Activated T-cell treated with anti-CD3 and anti-CD28 coated beads, Interleukin-2, amount 50 U/mL, for 4 hours (primary cell): ENCODE measurements at regions not wholly inside any gene's neighbourhood (a gene's known extent, or its start where the extent isn't known, plus 50 kb on each side); places are given as distances from the start of the nearest gene placed in this dataset.

ENCODE experiments used
- ATAC-seq, 2 donors: fragments of 200-7000 bp; cut with Tn5 transposase; one replicate each; pipeline ENCODE4 v1.10.0; 2021
- DNase-seq: peaks from one replicate; pipeline ENCODE4 v3.0.0-alpha.2; 2020
- H3K27me3 Mint-ChIP-seq: one replicate; pipeline ENCODE4 v1.8.0; 2021; ENCODE audit warnings: low read depth, mixed read lengths
- H3K36me3 Mint-ChIP-seq: one replicate; pipeline ENCODE4 v1.8.0; 2022; ENCODE audit warnings: mixed read lengths; ENCODE audit not compliant: insufficient read depth
- H3K4me1 Mint-ChIP-seq: one replicate; pipeline ENCODE4 v1.8.0; 2021; ENCODE audit warnings: low read depth, mixed read lengths
- H3K4me3 Mint-ChIP-seq: one replicate; pipeline ENCODE4 v1.8.0; 2021; ENCODE audit warnings: mild to moderate bottlenecking, moderate library complexity, mixed read lengths
- H3K9me3 Mint-ChIP-seq: one replicate; pipeline ENCODE4 v1.8.0; 2021; ENCODE audit warnings: mixed read lengths

DNA sequence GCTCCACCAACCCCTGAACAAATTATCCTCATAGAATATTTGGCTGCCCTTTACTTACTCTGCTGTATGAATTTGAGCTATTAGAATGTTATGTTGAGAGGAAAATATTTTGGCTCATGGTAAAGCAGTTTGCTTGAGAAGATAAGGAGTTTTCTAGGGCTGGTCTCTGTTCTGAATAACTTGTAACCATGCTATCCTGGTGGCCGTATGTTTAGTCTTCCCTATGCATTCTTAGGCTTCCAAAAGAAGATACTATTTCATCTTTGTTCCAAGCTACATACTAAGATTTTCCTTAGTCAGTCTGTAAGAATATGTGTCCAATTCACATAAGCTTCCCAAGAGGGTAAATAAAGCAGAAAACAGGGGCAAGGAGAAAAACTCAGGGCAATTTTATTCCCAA, 1105.1 kb upstream of the PIK3C3 start:
- ATAC-seq: no peak

DNA sequence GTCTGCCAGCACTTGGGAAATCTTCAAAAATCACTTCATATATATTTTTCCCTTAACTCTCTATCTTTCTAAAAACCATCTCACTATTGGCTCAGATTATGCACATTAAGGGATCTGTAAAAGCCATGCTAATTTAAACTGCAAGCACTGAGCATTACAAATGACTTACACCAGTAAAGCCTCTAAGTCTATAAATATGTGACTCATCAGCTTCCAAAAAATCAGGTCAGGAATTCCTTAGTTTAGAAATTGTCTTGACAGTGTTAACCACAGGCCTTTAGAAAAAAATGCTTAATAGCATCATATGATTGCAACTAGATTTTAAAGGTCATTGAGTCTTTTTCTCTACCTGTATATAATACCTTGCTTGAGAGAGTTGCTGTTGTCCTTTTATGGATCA, 1113.6 kb upstream of the PIK3C3 start:
- Mint-ChIP-seq H3K4me1 (no peaks in the 10 kb centered on the region), H3K36me3 (no peaks in the 10 kb centered on the region), H3K4me3 (no peak overlapping the region), H3K9me3 (peaks cover 22% of the 10 kb centered on the region), H3K27me3 (no peaks in the 10 kb centered on the region)
- ATAC-seq: no peak
- no peak for DNase-seq

More for the DNA sequence above, 1105.1 kb upstream of the PIK3C3 start:
- Mint-ChIP-seq H3K27me3 (no peaks in the 10 kb centered on the region), H3K4me3 (no peak overlapping the region), H3K9me3 (peaks cover 20% of the 10 kb centered on the region), H3K36me3 (no peaks in the 10 kb centered on the region), H3K4me1 (no peaks in the 10 kb centered on the region)
- no peak for DNase-seq

DNA sequence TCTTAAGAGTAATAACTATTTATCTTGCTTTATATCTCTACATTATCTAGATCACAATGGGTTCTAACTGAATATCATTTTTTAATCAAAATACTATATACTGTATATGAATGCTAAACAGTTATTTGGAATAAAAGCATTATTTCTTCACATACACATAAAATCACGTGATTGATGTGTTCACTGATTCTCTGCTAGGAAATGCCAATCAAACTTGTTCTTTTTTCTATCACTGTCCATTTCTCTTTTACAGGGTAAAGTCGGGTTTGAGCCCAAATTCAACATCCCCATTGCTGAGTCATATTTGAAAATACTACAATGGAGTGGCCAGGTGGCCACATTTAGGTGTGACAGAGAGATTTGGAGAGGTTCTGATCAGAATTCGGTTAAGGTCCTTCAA, 1114.0 kb upstream of the PIK3C3 start:
- H3K9me3 Mint-ChIP-seq: peaks cover 22% of the 10 kb centered on the region
- DNase-seq (no peak), ATAC-seq (no peak)
- no peaks in the 10 kb centered on the region for H3K4me1 Mint-ChIP-seq
- H3K4me3 Mint-ChIP-seq: no peak overlapping the region
- H3K27me3 Mint-ChIP-seq: no peaks in the 10 kb centered on the region
- H3K36me3 Mint-ChIP-seq: no peaks in the 10 kb centered on the region

DNA sequence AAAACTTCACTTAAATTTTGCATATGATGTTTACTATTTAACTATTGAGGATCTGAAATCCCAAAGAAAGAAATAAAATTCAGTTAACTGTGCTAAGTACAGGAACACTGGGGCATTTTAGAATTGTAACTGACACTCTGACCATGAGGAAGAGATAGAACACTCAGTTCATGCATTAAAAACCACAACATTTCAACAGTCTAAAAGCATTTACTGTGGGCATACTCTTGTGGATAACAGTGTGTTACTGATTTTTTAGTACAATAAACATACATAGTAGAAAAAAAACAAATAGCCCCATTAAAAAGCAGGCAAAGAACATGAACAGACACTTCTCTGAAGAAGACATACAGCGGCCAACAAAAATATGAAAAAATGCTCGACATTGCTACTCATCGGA, 1122.7 kb upstream of the PIK3C3 start:
- Mint-ChIP-seq H3K27me3 (no peaks in the 10 kb centered on the region), H3K9me3 (peaks cover 16% of the 10 kb centered on the region), H3K36me3 (no peaks in the 10 kb centered on the region), H3K4me1 (no peaks in the 10 kb centered on the region), H3K4me3 (no peak overlapping the region)
- ATAC-seq (no peak), DNase-seq (no peak)

DNA sequence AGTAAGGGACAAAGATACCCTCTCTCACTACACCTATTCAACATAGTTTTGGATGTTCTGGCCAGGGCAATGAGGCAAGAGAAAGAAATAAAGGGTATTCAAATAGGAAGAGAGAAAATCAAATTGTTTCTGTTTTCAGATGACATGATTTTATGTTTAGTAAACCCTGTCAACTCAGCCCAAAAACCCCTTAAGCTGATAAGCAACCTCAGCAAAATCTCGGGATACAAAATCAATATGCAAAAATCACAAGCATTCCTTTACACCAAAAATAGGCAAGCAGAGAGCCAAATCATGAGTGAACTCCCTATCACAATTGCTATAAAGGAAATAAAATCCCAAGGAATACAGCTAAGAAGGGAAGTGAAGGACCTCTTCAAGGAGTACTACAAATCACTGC, 1130.7 kb upstream of the PIK3C3 start:
- Mint-ChIP-seq H3K9me3 (peaks cover 10% of the 10 kb centered on the region), H3K27me3 (no peaks in the 10 kb centered on the region), H3K4me3 (no peak overlapping the region), H3K4me1 (no peaks in the 10 kb centered on the region), H3K36me3 (no peaks in the 10 kb centered on the region)
- no peak for DNase-seq
- ATAC-seq: no peak

DNA sequence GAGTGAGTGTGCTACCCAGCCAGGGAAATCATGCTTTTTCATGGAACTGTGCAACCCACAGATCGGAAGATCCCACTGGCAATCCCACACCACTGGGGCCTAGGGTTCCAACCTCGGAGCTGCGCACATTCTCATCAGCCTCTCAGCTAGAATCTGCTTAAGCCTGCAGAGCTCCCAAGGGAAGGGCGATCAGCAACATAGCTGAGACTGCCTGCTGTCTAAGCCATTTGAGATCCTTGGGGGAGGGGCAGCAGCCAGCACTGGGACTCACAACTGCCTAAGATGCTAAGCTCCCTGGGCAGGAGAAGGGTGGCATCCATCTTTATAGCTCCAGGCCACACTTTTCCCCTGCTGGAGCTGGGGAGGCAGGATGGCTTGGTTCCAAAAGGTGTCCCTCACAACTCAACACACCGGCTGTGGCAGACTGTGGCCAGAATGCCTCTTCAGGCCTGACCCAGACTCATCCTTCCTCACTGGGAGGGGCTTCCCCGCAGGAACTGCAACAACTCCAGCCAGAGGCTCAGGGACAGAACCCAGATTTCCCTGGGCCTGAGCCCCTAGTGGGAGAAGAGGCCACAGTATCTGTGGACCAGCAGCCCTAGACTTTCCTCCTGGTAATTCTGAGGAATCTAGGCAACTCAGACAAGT, 1133.3 kb upstream of the PIK3C3 start:
- Mint-ChIP-seq H3K4me3 (no peak overlapping the region), H3K9me3 (peaks cover 12% of the 10 kb centered on the region), H3K36me3 (no peaks in the 10 kb centered on the region), H3K4me1 (no peaks in the 10 kb centered on the region), H3K27me3 (no peaks in the 10 kb centered on the region)
- no peak for DNase-seq
- no peak for ATAC-seq

DNA sequence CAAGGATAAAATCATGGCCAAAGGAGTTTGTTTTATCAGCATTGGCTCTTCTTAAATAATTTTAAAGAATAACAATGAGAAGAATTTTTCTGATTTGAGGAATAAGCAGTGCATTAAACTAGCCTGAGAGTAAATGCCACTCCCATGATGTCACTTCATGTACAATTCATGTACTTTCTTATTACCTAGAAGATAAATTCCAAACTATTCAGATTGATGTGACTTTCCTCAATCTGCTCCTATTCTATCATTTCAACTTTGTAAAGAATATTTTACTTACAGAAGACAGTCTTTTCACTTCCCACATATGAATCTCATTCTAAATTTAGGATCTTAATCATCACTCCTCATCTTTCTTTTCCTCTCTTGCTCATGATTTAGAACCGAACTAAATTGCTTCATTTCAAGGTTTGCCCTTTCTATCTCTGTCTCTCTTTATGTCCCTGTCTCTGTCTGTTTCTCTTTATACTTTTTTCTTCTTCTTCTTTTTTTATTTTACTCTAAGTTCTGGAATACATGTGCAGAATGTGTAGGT, 1142.0 kb upstream of the PIK3C3 start:
- Mint-ChIP-seq H3K4me3 (no peak overlapping the region), H3K36me3 (no peaks in the 10 kb centered on the region), H3K4me1 (no peaks in the 10 kb centered on the region), H3K27me3 (no peaks in the 10 kb centered on the region), H3K9me3 (peaks cover 6% of the 10 kb centered on the region)
- DNase-seq (no peak), ATAC-seq (no peak)

DNA sequence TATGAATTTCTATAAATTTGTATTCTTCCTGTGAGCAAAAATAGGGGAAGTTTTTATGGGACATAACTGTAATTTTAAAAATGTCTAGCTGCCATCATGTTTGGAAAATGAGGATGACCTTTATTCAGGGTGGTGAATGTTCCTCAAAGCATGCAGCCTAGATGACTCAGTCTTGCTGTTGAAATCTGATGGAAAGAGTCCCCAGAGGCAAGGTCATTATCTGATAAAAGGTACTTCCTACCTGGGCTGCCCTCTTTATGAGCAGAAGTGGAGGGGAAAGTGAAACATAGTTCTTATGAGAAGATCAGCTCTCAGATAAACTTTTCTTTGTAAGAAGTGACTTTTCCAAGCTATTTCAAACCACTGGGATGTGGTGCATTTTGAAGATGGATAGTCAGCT, 1144.7 kb upstream of the PIK3C3 start:
- Mint-ChIP-seq H3K27me3 (no peaks in the 10 kb centered on the region), H3K36me3 (no peaks in the 10 kb centered on the region), H3K4me1 (no peaks in the 10 kb centered on the region), H3K4me3 (no peak overlapping the region), H3K9me3 (peaks cover 6% of the 10 kb centered on the region)
- no peak for DNase-seq
- no peak for ATAC-seq

DNA sequence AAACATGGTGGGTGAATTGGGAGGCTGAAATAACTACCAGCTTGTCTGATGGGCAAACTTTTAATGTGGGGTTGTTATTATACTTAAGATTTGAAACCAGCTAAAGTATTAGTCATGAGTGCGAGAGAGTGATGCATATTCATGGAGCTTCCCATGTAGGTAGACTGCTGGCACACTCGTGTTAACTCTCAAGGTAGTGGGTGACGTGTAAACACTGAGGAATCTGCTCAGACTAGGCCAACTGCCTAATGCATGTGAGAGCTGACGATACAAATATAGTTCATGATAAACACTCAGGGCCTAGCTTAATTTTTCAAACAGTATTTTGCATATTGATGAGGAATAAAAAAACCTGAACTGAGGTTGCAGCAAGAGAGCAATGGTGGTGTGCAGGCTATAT, 1165.7 kb upstream of the PIK3C3 start:
- Mint-ChIP-seq H3K9me3 (peaks cover 8% of the 10 kb centered on the region), H3K36me3 (no peaks in the 10 kb centered on the region), H3K4me1 (no peaks in the 10 kb centered on the region), H3K27me3 (no peaks in the 10 kb centered on the region), H3K4me3 (no peak overlapping the region)
- DNase-seq (no peak), ATAC-seq (no peak)

DNA sequence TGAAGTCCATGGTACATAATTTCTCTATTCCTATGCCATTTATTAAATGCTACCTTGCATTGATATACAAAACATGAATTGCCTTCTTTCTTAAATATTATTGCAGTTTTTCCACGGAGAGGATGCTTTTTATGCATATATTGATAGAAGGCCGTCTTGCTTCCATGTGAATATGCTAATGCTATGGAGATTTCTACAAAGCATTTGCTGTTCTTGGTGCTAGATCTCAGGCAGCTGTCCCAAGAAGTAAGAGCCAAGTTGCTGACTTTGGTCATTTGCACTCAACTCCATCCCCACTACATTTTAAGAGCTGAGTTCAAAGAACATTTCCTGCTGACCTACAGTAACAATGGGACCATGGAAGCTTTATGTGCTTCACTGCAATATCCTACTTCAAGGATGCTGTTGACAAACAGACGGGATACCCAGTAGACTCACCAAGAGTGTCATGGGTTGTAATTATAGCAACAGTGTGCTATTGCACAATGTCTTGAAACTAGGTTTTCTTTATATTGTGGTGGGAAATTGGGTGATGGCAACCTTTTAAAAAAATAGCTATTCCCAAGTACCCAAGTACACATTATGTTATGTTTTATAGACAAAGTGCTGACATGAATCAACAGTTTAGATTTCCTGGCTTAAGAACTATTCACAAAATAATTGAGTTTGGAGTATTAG, 1172.4 kb upstream of the PIK3C3 start:
- Mint-ChIP-seq H3K27me3 (no peaks in the 10 kb centered on the region), H3K36me3 (no peaks in the 10 kb centered on the region), H3K4me3 (no peak overlapping the region), H3K9me3 (peaks cover 15% of the 10 kb centered on the region), H3K4me1 (no peaks in the 10 kb centered on the region)
- DNase-seq (no peak), ATAC-seq (no peak)

DNA sequence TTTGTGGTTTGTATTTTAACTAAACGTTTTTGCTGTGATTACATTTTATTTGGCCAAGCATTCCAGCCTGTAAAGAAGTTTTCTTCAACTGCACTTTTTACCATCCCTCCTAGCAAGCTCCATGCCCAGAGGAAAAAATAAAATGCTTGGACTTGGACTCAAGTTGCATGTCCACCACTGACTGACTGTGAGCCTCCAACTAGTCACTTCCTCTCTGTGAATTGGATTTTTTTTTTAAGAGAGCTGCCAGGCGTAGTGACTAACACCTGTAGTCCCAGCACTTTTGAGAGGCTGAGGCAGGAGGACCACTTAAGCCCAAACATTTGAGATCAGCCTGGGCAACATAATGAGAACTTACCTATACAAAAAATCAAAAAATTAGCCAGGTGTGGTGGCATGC, 1185.2 kb upstream of the PIK3C3 start:
- peaks cover 16% of the 10 kb centered on the region for H3K9me3 Mint-ChIP-seq

DNA sequence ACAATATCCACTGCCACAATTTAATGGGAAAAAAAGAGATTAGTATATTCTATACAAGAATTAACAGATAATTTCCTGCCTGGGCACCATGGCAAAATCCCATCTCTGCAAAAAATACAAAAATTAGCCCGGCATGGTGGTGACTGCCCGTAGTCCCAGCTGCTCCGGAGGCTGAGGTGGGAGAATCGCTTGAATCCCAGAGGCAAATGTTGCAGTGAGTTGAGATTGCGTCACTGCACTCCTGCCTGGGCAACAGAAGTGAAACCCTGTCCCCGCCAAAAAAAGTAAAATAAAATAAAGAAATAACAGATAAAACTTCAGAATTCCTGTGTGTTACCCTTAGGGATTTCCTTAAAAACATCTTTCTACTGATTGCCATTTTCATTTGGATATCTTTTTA, 1194.8 kb upstream of the PIK3C3 start:
- H3K4me3 Mint-ChIP-seq: no peak overlapping the region
- H3K9me3 Mint-ChIP-seq: peaks cover 22% of the 10 kb centered on the region
- H3K27me3 Mint-ChIP-seq: no peaks in the 10 kb centered on the region
- no peaks in the 10 kb centered on the region for H3K4me1 Mint-ChIP-seq
- ATAC-seq: no peak
- no peaks in the 10 kb centered on the region for H3K36me3 Mint-ChIP-seq
- DNase-seq: no peak

More for the DNA sequence above, 1185.2 kb upstream of the PIK3C3 start:
- no peaks in the 10 kb centered on the region for H3K4me1 Mint-ChIP-seq
- DNase-seq (no peak), ATAC-seq (no peak)
- no peaks in the 10 kb centered on the region for H3K36me3 Mint-ChIP-seq
- H3K4me3 Mint-ChIP-seq: no peak overlapping the region
- no peaks in the 10 kb centered on the region for H3K27me3 Mint-ChIP-seq

DNA sequence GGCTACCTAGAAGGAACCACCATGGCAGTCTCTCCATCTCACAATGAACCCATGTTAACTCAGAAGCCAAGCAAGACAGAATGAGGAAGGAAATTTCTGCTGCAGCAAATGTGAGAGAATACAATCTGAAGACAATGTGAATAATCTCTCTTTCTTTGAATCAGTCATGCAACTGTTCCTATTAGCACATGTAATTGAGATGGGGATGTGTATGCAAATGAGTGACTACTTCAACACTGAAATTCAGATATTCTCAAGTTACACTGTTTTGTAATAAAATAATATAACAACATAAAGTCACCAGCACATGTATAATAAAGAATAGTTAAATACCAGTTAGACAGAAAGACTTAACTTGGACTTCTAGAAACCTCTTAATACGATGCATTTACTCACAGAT, 1200.6 kb upstream of the PIK3C3 start:
- ATAC-seq: no peak
- no peaks in the 10 kb centered on the region for H3K4me1 Mint-ChIP-seq
- H3K36me3 Mint-ChIP-seq: no peaks in the 10 kb centered on the region
- H3K9me3 Mint-ChIP-seq: peaks cover 20% of the 10 kb centered on the region
- no peaks in the 10 kb centered on the region for H3K27me3 Mint-ChIP-seq
- H3K4me3 Mint-ChIP-seq: no peak overlapping the region
- no peak for DNase-seq

DNA sequence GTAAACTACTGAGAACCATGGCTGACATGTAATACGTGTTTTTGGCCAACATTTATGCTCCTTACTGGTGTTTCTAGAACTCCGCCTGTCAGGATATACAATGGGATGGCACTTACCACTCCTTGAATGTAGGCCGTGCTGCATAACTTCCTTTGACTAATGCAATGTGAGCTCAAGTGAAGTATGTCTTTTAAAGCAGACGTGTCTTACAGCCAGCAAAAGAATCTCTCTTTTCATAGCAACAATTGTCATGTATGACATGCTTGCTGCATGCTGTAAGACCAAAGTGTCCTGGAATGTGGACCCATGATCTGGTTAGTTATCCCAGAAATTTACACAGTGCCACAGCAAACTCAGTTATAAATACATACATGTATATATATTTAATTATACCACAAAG, 1202.7 kb upstream of the PIK3C3 start:
- no peak overlapping the region for H3K4me3 Mint-ChIP-seq
- peaks cover 20% of the 10 kb centered on the region for H3K9me3 Mint-ChIP-seq
- DNase-seq (no peak), ATAC-seq (no peak)
- H3K27me3 Mint-ChIP-seq: no peaks in the 10 kb centered on the region
- H3K36me3 Mint-ChIP-seq: no peaks in the 10 kb centered on the region
- no peaks in the 10 kb centered on the region for H3K4me1 Mint-ChIP-seq

DNA sequence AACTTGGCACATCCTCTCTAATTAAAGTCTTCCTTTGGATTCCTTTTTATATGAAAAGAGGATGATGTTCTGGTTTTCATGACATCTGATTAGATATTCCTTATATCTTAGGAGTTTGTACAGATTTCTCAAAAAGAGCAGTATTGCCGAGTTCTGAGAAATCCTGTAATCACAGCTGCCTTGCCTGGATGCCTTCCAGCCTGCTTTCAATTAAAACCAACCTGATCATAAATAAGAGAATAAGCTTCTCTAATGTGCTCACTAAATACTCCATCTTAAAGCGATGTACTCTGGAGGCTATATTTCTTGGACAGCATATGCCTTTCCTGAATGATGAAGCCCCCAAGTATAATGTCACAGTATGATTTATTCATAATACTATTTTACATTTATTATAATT, 1203.8 kb upstream of the PIK3C3 start:
- Mint-ChIP-seq H3K4me3 (no peak overlapping the region), H3K4me1 (no peaks in the 10 kb centered on the region), H3K27me3 (no peaks in the 10 kb centered on the region), H3K36me3 (no peaks in the 10 kb centered on the region), H3K9me3 (peaks cover 14% of the 10 kb centered on the region)
- ATAC-seq (no peak), DNase-seq (no peak)
